Erythroblast (primary cell): ENCODE measurements at regions not wholly inside any gene's neighbourhood (a gene's known extent, or its start where the extent isn't known, plus 50 kb on each side); places are given as distances from the start of the nearest gene placed in this dataset.
"Not testable (repeated sequence)": the region's sequence is repeated elsewhere in the genome, so short reads cannot be mapped to it uniquely, and the experiment has no call there.

Source experiments
- DNase-seq, 2 experiments: peaks; one replicate each; lab custom pipeline; 2025; lab: John Stamatoyannopoulos, UW
- GATA1 ChIP-seq: IDR thresholded peaks from 2 replicates; pipeline ENCODE4 v1.6.1; 2011; ENCODE audit warnings: low read depth, mild to moderate bottlenecking, control low read depth, low read length, moderate library complexity
- POLR2A ChIP-seq: IDR thresholded peaks from 2 replicates; pipeline ENCODE4 v1.6.1; 2011; ENCODE audit warnings: mild to moderate bottlenecking, low read length

GRCh38 chr3:95511828-95512227 is 1302.6 kb upstream of the EPHA6 start:
- DNase-seq = no peak
- TF ChIP-seq POLR2A = no peak

GRCh38 chr3:95514260-95514659 is 1300.1 kb upstream of the EPHA6 start:
- TF ChIP-seq GATA1 = no peak
- no peak for TF ChIP-seq POLR2A
- DNase-seq = no peak

GRCh38 chr3:95521396-95521795 is 1293.0 kb upstream of the EPHA6 start:
- TF ChIP-seq GATA1 (no peak), POLR2A (no peak)
- no peak for DNase-seq

- DNase-seq = no peak
- TF ChIP-seq GATA1 (no peak), POLR2A (no peak)
Observed at GRCh38 chr3:95522449-95522848, 1291.9 kb upstream of the EPHA6 start.

- DNase-seq = no peak
- TF ChIP-seq POLR2A (no peak), GATA1 (no peak)
Observed at GRCh38 chr3:95539950-95540483, 1274.4 kb upstream of the EPHA6 start.

GRCh38 chr3:95565502-95565901 is 1248.9 kb upstream of the EPHA6 start:
- DNase-seq = no peak
- TF ChIP-seq POLR2A (no peak), GATA1 (no peak)

GRCh38 chr3:95567346-95567745 is 1247.0 kb upstream of the EPHA6 start:
- DNase-seq = no peak
- TF ChIP-seq POLR2A (no peak), GATA1 (no peak)

GRCh38 chr3:95586754-95587153 is 1227.6 kb upstream of the EPHA6 start:
- no peak for DNase-seq
- TF ChIP-seq GATA1 (no peak), POLR2A (no peak)

GRCh38 chr3:95587641-95588040 is 1226.8 kb upstream of the EPHA6 start:
- DNase-seq = not testable (repeated sequence)

GRCh38 chr3:95588473-95588872 is 1225.9 kb upstream of the EPHA6 start:
- DNase-seq = no peak
- no peak for TF ChIP-seq GATA1
- no peak for TF ChIP-seq POLR2A

- TF ChIP-seq GATA1 = no peak
- no peak for TF ChIP-seq POLR2A
- DNase-seq = no peak
Observed at GRCh38 chr3:95595416-95596075, 1218.8 kb upstream of the EPHA6 start.

- TF ChIP-seq GATA1 (no peak), POLR2A (no peak)
- DNase-seq = no peak
Observed at GRCh38 chr3:95607926-95608325, 1206.5 kb upstream of the EPHA6 start.

GRCh38 chr3:95609411-95609810 is 1205.0 kb upstream of the EPHA6 start:
- no peak for DNase-seq
- TF ChIP-seq POLR2A (no peak), GATA1 (no peak)

- no peak for DNase-seq
Observed at GRCh38 chr3:95612611-95613010, 1201.8 kb upstream of the EPHA6 start.

GRCh38 chr3:95613993-95614392 is 1200.4 kb upstream of the EPHA6 start:
- TF ChIP-seq GATA1 (no peak), POLR2A (no peak)
- no peak for DNase-seq

More at GRCh38 chr3:95612611-95613010, 1201.8 kb upstream of the EPHA6 start:
- TF ChIP-seq GATA1 = no peak
- TF ChIP-seq POLR2A = no peak

- TF ChIP-seq POLR2A = no peak
- no peak for TF ChIP-seq GATA1
- DNase-seq = no peak
Observed at GRCh38 chr3:95615592-95616310, 1198.6 kb upstream of the EPHA6 start.
